ENCODE measurements at regions not wholly inside any gene's neighbourhood (a gene's known extent, or its start where the extent isn't known, plus 50 kb on each side); places are given as distances from the start of the nearest gene placed in this dataset.

DNA sequence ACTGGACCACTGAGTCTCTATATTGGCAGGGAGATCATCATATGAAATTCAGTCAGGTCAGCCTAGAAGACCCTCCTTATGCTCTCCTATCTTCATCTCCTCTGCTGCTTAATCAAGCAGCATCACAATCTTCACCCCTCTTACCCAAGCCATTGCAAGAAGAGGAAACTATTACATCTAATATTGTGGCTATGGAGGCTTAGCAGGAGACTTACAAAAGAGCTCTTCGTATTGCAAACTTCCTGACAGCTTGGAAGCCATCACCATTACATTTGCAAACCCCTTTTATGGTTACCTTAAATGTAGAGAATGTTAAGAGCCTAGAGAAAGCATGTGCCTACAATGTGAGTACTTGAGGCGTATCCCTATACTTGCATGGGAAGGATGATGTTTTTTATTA, 87.2 kb upstream of the STXBP5 start:
- TF ChIP-seq, protein P1, sequence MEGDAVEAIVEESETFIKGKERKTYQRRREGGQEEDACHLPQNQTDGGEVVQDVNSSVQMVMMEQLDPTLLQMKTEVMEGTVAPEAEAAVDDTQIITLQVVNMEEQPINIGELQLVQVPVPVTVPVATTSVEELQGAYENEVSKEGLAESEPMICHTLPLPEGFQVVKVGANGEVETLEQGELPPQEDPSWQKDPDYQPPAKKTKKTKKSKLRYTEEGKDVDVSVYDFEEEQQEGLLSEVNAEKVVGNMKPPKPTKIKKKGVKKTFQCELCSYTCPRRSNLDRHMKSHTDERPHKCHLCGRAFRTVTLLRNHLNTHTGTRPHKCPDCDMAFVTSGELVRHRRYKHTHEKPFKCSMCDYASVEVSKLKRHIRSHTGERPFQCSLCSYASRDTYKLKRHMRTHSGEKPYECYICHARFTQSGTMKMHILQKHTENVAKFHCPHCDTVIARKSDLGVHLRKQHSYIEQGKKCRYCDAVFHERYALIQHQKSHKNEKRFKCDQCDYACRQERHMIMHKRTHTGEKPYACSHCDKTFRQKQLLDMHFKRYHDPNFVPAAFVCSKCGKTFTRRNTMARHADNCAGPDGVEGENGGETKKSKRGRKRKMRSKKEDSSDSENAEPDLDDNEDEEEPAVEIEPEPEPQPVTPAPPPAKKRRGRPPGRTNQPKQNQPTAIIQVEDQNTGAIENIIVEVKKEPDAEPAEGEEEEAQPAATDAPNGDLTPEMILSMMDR (conservative IDR thresholded peaks at IDR 0.05): no peak
- no peak for TF ChIP-seq EZH2 (IDR thresholded peaks at IDR 0.05; ENCODE audit: low read depth)
